ENCODE measurements at regions not wholly inside any gene's neighbourhood (a gene's known extent, or its start where the extent isn't known, plus 50 kb on each side); places are given as distances from the start of the nearest gene placed in this dataset.

DNA sequence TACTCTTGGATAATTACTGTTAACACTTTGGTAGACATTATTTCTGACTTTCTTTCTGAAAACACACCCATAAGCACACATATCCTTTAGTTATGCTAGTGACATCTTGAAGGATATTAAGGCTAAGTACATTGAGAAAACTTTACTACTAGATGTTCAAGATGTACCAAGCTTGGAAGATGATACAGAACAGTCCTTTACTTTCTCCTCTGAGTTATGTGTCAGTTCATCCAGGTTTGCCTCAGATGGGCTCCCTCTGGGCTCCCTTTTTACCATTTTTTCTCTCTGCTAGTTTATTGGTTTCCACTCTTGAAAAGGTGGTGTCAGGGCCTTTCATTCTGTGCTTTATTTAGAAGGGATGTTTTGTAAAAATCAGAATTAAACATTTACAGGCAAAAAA is 172.3 kb downstream of the S1PR1 start:
- no peak for TF ChIP-seq POLR2A (IDR thresholded peaks at IDR 0.05; ENCODE audit: low read depth)
- TF ChIP-seq, protein P1, sequence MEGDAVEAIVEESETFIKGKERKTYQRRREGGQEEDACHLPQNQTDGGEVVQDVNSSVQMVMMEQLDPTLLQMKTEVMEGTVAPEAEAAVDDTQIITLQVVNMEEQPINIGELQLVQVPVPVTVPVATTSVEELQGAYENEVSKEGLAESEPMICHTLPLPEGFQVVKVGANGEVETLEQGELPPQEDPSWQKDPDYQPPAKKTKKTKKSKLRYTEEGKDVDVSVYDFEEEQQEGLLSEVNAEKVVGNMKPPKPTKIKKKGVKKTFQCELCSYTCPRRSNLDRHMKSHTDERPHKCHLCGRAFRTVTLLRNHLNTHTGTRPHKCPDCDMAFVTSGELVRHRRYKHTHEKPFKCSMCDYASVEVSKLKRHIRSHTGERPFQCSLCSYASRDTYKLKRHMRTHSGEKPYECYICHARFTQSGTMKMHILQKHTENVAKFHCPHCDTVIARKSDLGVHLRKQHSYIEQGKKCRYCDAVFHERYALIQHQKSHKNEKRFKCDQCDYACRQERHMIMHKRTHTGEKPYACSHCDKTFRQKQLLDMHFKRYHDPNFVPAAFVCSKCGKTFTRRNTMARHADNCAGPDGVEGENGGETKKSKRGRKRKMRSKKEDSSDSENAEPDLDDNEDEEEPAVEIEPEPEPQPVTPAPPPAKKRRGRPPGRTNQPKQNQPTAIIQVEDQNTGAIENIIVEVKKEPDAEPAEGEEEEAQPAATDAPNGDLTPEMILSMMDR (IDR thresholded peaks at IDR 0.05), result no peak
- no peak for TF ChIP-seq EP300 (IDR thresholded peaks at IDR 0.05)
